Liver (tissue), 8 donors: ENCODE measurements at regions not wholly inside any gene's neighbourhood (a gene's known extent, or its start where the extent isn't known, plus 50 kb on each side); places are given as distances from the start of the nearest gene placed in this dataset.

Experiments used
- DNase-seq: peaks from one replicate; pipeline ENCODE4 v3.0.0-alpha.2; 2017; ENCODE audit warnings: low spot score
- H3K27ac ChIP-seq, 2 donors: one replicate each; pipeline ENCODE4 v1.7.0; 2013; ENCODE audit warnings: inconsistent platforms in 2 of 2, low read length in 2 of 2, control low read depth in 1 of 2, low read depth in 1 of 2, mild to moderate bottlenecking in 1 of 2
- H3K27me3 ChIP-seq, 4 donors: one replicate each; pipeline versions ENCODE4 v1.6.1 to v1.7.0; 2013; ENCODE audit warnings: low read length in 3 of 4, inconsistent platforms in 1 of 4, mild to moderate bottlenecking in 1 of 4, moderate library complexity in 1 of 4; ENCODE audit not compliant: control insufficient read depth in 4 of 4, insufficient read depth in 4 of 4
- H3K36me3 ChIP-seq, 4 donors: one replicate each; pipeline versions ENCODE4 v1.6.1 to v1.7.0; 2013; ENCODE audit warnings: low read length in 3 of 4, mild to moderate bottlenecking in 3 of 4, low read depth in 1 of 4, moderate library complexity in 1 of 4; ENCODE audit not compliant: control insufficient read depth in 4 of 4, insufficient read depth in 3 of 4
- H3K4me1 ChIP-seq, 4 donors: one replicate each; pipeline versions ENCODE4 v1.6.1 to v1.7.0; 2013; ENCODE audit warnings: low read length in 3 of 4, mild to moderate bottlenecking in 3 of 4, moderate library complexity in 1 of 4; ENCODE audit not compliant: control insufficient read depth in 4 of 4, insufficient read depth in 4 of 4
- H3K4me3 ChIP-seq, 3 donors: one replicate each; pipeline versions ENCODE4 v1.6.1 to v1.7.0; 2013; ENCODE audit warnings: low read length in 3 of 3, control low read depth in 1 of 3, low read depth in 1 of 3, mild to moderate bottlenecking in 1 of 3
- H3K9ac ChIP-seq, 2 donors: one replicate each; pipeline ENCODE4 v1.7.0; 2013; ENCODE audit warnings: low read length in 2 of 2, mild to moderate bottlenecking in 2 of 2, moderate library complexity in 2 of 2, control low read depth in 1 of 2, low read depth in 1 of 2
- H3K9me3 ChIP-seq, 4 donors: one replicate each; pipeline versions ENCODE4 v1.6.1 to v1.7.0; 2013; ENCODE audit warnings: low read length in 3 of 4; ENCODE audit not compliant: control insufficient read depth in 4 of 4
- CTCF ChIP-seq: fragments of 150-350 bp; IDR thresholded peaks from 2 replicates; pipeline ENCODE4 v1.5.1; 2017; ENCODE audit warnings: improper control_type of control experiment, low read depth, low read length; ENCODE audit not compliant: missing input control
- FOXA1 ChIP-seq: IDR thresholded peaks from 2 replicates; pipeline ENCODE4 v1.6.1; 2016; ENCODE audit warnings: antibody characterized with exemption
- HNF4A ChIP-seq, 2 donors: conservative IDR thresholded peaks; 2 replicates each; pipeline ENCODE4 v1.6.1; 2016; ENCODE audit warnings: antibody characterized with exemption in 2 of 2, mild to moderate bottlenecking in 2 of 2
- JUND ChIP-seq, 2 donors: IDR thresholded peaks; 2 replicates each; pipeline ENCODE4 v1.6.1; 2016; ENCODE audit warnings: antibody characterized with exemption in 2 of 2
- RAD21 ChIP-seq, 2 donors: IDR thresholded peaks; 2 replicates each; pipeline ENCODE4 v1.6.1; 2016; ENCODE audit warnings: antibody characterized with exemption in 2 of 2, mild to moderate bottlenecking in 2 of 2
- REST ChIP-seq: IDR thresholded peaks from 2 replicates; pipeline ENCODE4 v1.6.1; 2016; ENCODE audit warnings: antibody characterized with exemption, mild to moderate bottlenecking
- SP1 ChIP-seq: IDR thresholded peaks from 2 replicates; pipeline ENCODE4 v1.6.1; 2018; ENCODE audit warnings: antibody characterized with exemption, mild to moderate bottlenecking
- TAF1 ChIP-seq: conservative IDR thresholded peaks from 2 replicates; pipeline ENCODE4 v1.6.1; 2016; ENCODE audit warnings: antibody characterized with exemption, mild to moderate bottlenecking
- ZBTB33 ChIP-seq: IDR thresholded peaks from 2 replicates; pipeline ENCODE4 v1.6.1; 2016; ENCODE audit warnings: antibody characterized with exemption
- WGBS: extraction: QIAGEN DNeasy Blood & Tissue Kit; methylation state at CpG from one replicate; pipeline ENCODE4 v1.1.7; 2013; 5-methylcytosine and 5-hydroxymethylcytosine counted together
- donor health status: healthy.
- donor health status: healthy.
- donor health status: healthy.
- donor health status: healthy.
- donor health status: healthy.

GRCh38 chr15:98514034-98514622 lies 134.2 kb upstream of the IGF1R start (continued):
- TF ChIP-seq FOXA1 (no peak), SP1 (peak; percentile 29), HNF4A (conservative IDR thresholded peaks at IDR 0.05) (no peak), REST (no peak)

GRCh38 chr15:98518823-98519561 lies 129.3 kb upstream of the IGF1R start:
- peaks cover 0 to 3% (median 0%) of the 10 kb centered on the region in 4 donors for H3K27me3 ChIP-seq
- H3K9ac ChIP-seq, result no peak overlapping the region
- H3K4me1 ChIP-seq, result peaks cover 0 to 6% (median 5%) of the 10 kb centered on the region in 4 donors
- no peak overlapping the region for H3K27ac ChIP-seq
- DNase-seq, result peak; percentile 46
- H3K9me3 ChIP-seq, result no peaks in the 10 kb centered on the region
- H3K4me3 ChIP-seq, result no peak overlapping the region
- 34% methylated on average over 19 of the region's 19 CpGs for WGBS
- TF ChIP-seq HNF4A (conservative IDR thresholded peaks at IDR 0.05) (no peak), ZBTB33 (no peak), CTCF (peak; percentile 65), REST (no peak), JUND (IDR thresholded peaks at IDR 0.05) (no peak), RAD21 (IDR thresholded peaks at IDR 0.05) (peak; percentile 82 to 89), TAF1 (no peak)
- no peaks in the 10 kb centered on the region for H3K36me3 ChIP-seq
